Upper lobe of right lung (tissue), 1 donor: ENCODE measurements at regions not wholly inside any gene's neighbourhood (a gene's known extent, or its start where the extent isn't known, plus 50 kb on each side); places are given as distances from the start of the nearest gene placed in this dataset.

Experiments used
- ATAC-seq: fragments of 200-7000 bp; cut with Tn5 transposase; one replicate; pipeline ENCODE4 v1.9.1; 2020; ENCODE audit warnings: mild to moderate bottlenecking, moderate library complexity
- DNase-seq: peaks from one replicate; pipeline ENCODE4 v3.0.0-alpha.2; 2020
- H3K27ac ChIP-seq: fragments of 200-600 bp; one replicate; pipeline ENCODE4 v1.8.0; 2022
- H3K27me3 ChIP-seq: fragments of 200-600 bp; one replicate; pipeline ENCODE4 v1.8.0; 2022; ENCODE audit warnings: mild to moderate bottlenecking
- H3K36me3 ChIP-seq: fragments of 200-600 bp; one replicate; pipeline ENCODE4 v1.8.0; 2022
- H3K4me1 ChIP-seq: fragments of 200-600 bp; one replicate; pipeline ENCODE4 v1.8.0; 2022
- H3K4me3 ChIP-seq: fragments of 200-600 bp; one replicate; pipeline ENCODE4 v1.8.0; 2022; ENCODE audit warnings: mild to moderate bottlenecking
- H3K9me3 ChIP-seq: fragments of 200-600 bp; one replicate; pipeline ENCODE4 v1.8.0; 2022
- intact Hi-C: fragments of 100-400 bp; cut with DNase I; formaldehyde crosslinking; loops from one replicate; pipeline ENCODE4 v1.11.0; 2022
- TF ChIP-seq, protein P1 (sequence below): fragments of 200-600 bp; IDR thresholded peaks from one replicate; pipeline ENCODE4 v1.8.0; 2022; ENCODE audit warnings: antibody characterized with exemption
- donor health status: DM: no; HTN: yes; CAD: no; lungs with severe emphysema.

DNA sequence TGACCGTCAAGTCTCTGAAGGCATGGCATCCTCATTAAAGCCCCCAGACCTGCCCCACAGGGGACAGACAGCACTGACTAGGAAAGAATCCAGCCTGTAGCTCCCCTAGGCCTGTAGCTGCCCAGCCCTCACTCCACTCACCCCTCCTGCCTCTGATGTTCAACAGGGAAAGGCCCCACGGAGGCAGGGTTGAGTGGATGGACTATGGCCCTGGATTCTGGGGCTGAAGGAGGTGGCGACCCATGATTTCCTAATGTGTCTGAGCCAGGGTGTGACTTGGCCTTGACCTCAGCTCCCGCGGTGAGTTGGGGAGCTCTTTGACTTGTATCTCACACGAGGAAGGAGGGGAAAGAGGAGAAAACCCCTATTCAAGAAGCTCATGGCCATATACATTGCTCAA is 238.5 kb upstream of the CSF3R start:
- TF ChIP-seq, protein P1, sequence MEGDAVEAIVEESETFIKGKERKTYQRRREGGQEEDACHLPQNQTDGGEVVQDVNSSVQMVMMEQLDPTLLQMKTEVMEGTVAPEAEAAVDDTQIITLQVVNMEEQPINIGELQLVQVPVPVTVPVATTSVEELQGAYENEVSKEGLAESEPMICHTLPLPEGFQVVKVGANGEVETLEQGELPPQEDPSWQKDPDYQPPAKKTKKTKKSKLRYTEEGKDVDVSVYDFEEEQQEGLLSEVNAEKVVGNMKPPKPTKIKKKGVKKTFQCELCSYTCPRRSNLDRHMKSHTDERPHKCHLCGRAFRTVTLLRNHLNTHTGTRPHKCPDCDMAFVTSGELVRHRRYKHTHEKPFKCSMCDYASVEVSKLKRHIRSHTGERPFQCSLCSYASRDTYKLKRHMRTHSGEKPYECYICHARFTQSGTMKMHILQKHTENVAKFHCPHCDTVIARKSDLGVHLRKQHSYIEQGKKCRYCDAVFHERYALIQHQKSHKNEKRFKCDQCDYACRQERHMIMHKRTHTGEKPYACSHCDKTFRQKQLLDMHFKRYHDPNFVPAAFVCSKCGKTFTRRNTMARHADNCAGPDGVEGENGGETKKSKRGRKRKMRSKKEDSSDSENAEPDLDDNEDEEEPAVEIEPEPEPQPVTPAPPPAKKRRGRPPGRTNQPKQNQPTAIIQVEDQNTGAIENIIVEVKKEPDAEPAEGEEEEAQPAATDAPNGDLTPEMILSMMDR, result no peak
- DNase-seq (no peak), ATAC-seq (no peak)
- H3K36me3 ChIP-seq, result no peaks in the 10 kb centered on the region
- intact Hi-C loops, result no loop called here
- peaks cover 19% of the 10 kb centered on the region for H3K27me3 ChIP-seq
- no peaks in the 10 kb centered on the region for H3K9me3 ChIP-seq
- H3K4me3 ChIP-seq, result no peak overlapping the region
- no peak overlapping the region for H3K27ac ChIP-seq
- no peaks in the 10 kb centered on the region for H3K4me1 ChIP-seq

DNA sequence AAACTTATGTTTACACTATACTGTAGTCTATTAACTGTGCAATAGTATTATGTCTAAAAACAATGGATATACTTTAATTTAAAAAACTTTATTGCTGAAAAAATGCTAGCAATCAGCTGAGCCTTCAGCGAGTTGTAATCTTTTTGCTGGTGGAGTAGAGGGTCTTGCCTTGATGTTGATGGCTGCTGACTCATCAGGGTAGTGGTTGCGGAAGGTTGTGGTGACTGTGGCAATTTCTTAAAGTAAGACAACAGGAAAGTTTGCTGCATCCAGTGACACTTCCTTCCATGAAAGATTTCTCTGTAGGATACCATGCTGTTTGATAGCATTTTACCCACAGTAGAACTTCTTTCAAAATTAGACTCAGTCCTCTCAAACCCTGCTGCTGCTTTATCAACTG is 234.7 kb upstream of the CSF3R start:
- DNase-seq (no peak), ATAC-seq (no peak)
- H3K27ac ChIP-seq, result no peak overlapping the region
- intact Hi-C loops, result no loop called here
- TF ChIP-seq, protein P1, result no peak
- H3K27me3 ChIP-seq, result peaks cover 24% of the 10 kb centered on the region
- H3K36me3 ChIP-seq, result no peaks in the 10 kb centered on the region
- no peaks in the 10 kb centered on the region for H3K9me3 ChIP-seq
- H3K4me3 ChIP-seq, result no peak overlapping the region
- no peaks in the 10 kb centered on the region for H3K4me1 ChIP-seq

DNA sequence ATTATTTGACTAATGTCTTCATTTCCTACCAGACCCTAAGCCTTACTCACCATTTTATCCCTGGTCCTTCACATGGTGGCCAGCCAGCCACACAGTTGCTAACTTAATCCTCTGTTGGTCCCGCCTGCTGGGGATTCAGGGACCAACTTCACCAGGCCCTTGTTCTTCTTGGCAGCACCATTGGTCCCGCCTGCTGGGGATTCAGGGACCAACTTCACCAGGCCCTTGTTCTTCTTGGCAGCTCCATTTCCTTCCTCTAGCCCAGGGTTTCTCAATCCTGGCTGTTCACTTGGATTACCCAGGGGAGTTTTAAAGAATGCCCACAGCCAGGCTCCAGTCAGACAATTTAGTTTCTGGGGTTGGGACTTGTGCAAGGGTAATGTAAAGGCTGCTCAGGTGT is 233.1 kb upstream of the CSF3R start:
- Histone ChIP-seq H3K4me1 (no peaks in the 10 kb centered on the region), H3K4me3 (no peak overlapping the region), H3K27ac (no peak overlapping the region), H3K36me3 (no peaks in the 10 kb centered on the region), H3K27me3 (peaks cover 30% of the 10 kb centered on the region), H3K9me3 (no peaks in the 10 kb centered on the region)
- DNase-seq (no peak), ATAC-seq (no peak)
- TF ChIP-seq, protein P1, result no peak
- intact Hi-C loops, result no loop called here

DNA sequence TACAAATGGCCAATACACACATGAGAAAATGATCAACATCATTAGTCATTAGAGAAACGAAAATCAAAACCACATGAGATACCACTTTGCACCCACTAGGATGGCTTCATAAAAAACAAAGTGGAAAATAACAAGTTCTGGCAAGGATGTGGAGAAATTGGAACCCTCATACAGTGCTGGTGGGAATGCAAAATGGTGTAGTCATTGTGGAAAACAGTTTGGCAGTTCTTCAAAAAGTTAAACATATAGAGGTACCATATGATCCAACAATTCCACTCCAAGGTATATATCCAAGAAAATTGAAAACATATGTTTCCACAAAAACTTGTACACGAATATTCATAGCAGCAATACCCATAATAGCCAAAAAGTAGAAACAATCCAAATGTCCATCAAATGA is 231.6 kb upstream of the CSF3R start:
- ATAC-seq (no peak), DNase-seq (no peak)
- H3K27ac ChIP-seq, result no peak overlapping the region
- no peaks in the 10 kb centered on the region for H3K4me1 ChIP-seq
- no peaks in the 10 kb centered on the region for H3K9me3 ChIP-seq
- TF ChIP-seq, protein P1, result no peak
- no peak overlapping the region for H3K4me3 ChIP-seq
- intact Hi-C loops, result no loop called here
- no peaks in the 10 kb centered on the region for H3K36me3 ChIP-seq
- H3K27me3 ChIP-seq, result peaks cover 27% of the 10 kb centered on the region

DNA sequence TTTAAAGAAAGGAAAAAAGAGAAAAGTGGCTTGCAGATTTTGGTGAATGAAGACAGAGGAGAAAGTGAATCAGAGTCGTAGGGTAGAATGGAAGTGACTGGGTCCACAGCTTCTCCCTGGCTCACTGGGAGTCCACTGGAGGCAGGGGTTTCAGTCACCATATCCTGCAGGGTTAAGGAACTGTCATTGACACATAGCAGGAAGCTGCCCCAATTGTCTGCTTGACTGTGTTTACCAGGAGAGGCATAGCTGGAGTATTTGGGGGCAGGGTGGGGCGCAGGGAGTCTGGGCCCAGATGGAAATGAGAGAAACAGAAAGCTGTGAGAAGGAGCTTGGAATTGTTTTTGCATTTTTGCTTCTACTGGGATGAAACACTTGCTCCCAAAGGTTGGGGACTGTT is 228.8 kb upstream of the CSF3R start:
- Histone ChIP-seq H3K27me3 (peaks cover 35% of the 10 kb centered on the region), H3K27ac (no peak overlapping the region), H3K36me3 (no peaks in the 10 kb centered on the region), H3K9me3 (no peaks in the 10 kb centered on the region), H3K4me1 (no peaks in the 10 kb centered on the region), H3K4me3 (no peak overlapping the region)
- TF ChIP-seq, protein P1, result no peak
- intact Hi-C loops, result no loop called here
- DNase-seq (no peak), ATAC-seq (no peak)

DNA sequence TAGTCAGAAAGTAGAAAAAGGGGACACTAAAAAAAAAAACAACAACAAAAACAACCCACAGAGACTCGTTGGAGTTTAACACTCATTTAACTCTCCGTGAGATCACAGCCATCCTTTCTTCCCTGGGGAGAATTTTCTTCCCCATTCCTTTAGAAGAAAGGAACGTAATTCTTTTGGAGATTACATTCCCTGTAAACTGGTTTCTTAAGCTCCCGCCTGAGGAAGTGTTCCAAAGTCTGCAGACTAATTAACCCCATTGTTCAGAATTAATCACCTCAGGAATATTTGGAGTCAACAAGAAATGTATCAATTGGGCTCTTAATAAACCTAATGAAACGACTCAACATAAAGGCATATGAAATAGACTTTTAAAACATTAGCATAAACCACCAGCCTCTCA is 228.2 kb upstream of the CSF3R start:
- H3K27me3 ChIP-seq, result peaks cover 39% of the 10 kb centered on the region
- TF ChIP-seq, protein P1, result no peak
- no peaks in the 10 kb centered on the region for H3K9me3 ChIP-seq
- DNase-seq, result no peak
- H3K4me1 ChIP-seq, result no peaks in the 10 kb centered on the region
- no peaks in the 10 kb centered on the region for H3K36me3 ChIP-seq
- H3K27ac ChIP-seq, result no peak overlapping the region
- intact Hi-C loops, result no loop called here
- ATAC-seq, result no peak
- no peak overlapping the region for H3K4me3 ChIP-seq
